ENCODE measurements at regions not wholly inside any gene's neighbourhood (a gene's known extent, or its start where the extent isn't known, plus 50 kb on each side); places are given as distances from the start of the nearest gene placed in this dataset.

DNA sequence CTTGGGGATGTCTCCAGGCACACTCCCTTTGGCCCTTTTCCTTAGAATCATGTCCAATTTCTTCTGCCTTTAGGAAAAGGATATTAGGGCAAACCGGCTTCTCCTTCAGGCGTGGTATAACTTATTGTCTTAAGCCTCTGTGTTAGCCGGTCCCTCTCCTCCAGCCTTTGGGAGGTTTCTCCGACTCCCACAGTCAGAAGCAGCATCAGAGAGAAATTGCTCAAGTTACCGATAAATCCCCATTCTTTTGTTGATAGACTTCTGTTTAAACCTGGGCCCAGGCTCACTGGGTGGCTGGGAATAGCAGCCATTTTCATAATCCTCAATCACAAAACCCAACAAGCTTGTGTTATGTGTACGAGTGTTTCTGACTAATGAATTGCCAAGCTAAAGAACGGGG is 85.4 kb upstream of the KAZN start:
- TF ChIP-seq, protein P1, sequence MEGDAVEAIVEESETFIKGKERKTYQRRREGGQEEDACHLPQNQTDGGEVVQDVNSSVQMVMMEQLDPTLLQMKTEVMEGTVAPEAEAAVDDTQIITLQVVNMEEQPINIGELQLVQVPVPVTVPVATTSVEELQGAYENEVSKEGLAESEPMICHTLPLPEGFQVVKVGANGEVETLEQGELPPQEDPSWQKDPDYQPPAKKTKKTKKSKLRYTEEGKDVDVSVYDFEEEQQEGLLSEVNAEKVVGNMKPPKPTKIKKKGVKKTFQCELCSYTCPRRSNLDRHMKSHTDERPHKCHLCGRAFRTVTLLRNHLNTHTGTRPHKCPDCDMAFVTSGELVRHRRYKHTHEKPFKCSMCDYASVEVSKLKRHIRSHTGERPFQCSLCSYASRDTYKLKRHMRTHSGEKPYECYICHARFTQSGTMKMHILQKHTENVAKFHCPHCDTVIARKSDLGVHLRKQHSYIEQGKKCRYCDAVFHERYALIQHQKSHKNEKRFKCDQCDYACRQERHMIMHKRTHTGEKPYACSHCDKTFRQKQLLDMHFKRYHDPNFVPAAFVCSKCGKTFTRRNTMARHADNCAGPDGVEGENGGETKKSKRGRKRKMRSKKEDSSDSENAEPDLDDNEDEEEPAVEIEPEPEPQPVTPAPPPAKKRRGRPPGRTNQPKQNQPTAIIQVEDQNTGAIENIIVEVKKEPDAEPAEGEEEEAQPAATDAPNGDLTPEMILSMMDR (IDR thresholded peaks at IDR 0.05; ENCODE audit: low read depth, low read length), result no peak
- H3K4me3 ChIP-seq (ENCODE audit: low read depth, low read length), result no peak overlapping the region

DNA sequence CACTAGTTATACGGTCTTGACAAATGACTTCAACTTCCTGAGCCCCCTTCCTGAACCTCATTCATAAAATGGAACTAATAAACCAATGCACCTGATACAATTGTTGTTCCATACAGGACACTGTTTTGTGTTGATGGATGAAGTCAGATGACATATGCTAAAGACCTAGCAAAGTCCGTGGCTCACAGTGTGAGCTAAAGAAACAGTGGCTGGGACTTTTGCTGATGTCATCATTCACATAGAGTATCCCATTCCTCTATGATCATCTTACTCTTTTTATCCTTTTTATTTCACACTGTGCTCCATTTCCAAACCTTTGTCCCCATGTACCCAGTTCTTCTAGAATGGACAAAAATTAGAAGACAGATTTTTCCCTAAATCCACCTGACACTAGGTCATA is 83.7 kb upstream of the KAZN start:
- TF ChIP-seq, protein P1 (IDR thresholded peaks at IDR 0.05; ENCODE audit: low read depth, low read length), result no peak
- H3K4me3 ChIP-seq (ENCODE audit: low read depth, low read length), result no peak overlapping the region

DNA sequence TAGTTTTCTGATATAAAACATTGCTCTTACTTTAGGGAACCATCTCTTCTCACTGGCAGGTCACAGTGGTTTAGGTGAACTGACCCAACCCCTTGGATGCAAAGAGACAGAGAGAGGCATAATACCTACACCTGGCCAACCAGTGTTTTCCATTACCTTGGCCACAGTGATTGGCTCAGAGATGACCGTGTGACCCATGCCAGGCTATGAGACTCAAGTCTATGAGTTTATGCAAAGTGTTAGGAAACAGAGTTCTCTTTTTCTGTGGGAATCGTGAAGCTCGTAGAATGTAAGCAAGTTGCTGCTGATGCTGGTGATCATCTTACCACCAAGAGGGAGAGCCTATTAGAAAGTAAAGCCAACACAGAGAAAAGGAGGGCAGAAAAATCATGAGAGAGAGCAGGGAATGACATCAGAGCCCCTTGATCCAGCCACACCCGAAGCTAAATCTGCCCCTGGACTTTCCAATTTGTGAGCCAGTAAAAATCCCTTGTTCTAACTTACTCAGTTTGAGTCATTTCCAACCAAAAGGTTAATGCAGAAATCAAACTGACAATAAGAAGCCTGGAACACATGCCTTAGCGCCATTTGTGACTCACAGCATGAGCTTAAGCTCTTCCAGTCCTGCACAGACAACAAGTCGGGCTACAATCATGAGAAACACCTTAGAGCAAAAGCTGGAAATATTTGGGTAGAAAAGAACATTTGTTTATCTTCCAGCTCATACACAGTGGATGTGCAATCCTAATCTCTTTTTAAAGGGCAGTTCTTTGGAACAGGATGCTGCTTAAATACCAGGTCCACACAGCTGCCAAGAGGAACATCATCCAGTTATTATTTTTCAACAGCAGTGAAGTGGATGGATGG is 81.3 kb upstream of the KAZN start:
- no peak overlapping the region for H3K4me3 ChIP-seq (ENCODE audit: low read depth, low read length)
- TF ChIP-seq, protein P1 (IDR thresholded peaks at IDR 0.05; ENCODE audit: low read depth, low read length), result no peak

DNA sequence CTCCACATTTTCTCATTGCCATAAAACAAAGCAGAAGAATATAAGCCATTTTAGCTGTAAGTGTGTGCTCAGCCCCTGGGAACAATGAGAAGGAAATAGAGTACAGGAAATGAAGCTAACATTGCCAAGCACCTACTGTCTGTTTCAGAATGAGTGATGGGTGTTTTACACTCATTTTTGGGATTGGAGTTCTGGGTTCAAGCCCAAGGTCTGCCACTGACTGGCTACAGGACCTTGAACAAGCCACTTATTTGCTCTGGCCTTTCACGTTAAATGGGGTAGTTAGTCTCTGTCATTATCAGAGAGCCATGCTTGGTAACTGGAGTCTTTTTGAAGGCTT is 80.7 kb upstream of the KAZN start:
- H3K4me3 ChIP-seq (ENCODE audit: low read depth, low read length), result no peak overlapping the region
- TF ChIP-seq, protein P1 (IDR thresholded peaks at IDR 0.05; ENCODE audit: low read depth, low read length), result no peak

DNA sequence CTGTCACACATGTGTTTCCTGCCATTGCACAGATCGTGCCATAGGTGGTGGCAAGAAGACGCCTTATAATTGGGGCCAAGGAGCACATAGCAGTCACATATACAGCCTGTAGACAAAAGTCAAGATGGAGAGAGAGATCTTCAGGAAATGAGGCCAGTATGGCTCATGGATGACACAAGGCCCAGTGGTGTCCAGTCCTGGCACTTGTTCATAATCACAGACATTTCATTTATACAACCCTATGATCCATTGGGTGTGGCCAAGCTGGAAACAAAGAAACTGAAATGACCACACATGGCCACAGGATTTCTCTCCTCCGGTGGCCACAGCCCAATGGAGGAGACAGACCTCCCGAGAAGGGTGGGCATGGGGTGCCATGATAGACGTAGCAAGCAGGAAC is 78.5 kb upstream of the KAZN start:
- H3K4me3 ChIP-seq (ENCODE audit: low read depth, low read length), result no peak overlapping the region
- TF ChIP-seq, protein P1 (IDR thresholded peaks at IDR 0.05; ENCODE audit: low read depth, low read length), result no peak

DNA sequence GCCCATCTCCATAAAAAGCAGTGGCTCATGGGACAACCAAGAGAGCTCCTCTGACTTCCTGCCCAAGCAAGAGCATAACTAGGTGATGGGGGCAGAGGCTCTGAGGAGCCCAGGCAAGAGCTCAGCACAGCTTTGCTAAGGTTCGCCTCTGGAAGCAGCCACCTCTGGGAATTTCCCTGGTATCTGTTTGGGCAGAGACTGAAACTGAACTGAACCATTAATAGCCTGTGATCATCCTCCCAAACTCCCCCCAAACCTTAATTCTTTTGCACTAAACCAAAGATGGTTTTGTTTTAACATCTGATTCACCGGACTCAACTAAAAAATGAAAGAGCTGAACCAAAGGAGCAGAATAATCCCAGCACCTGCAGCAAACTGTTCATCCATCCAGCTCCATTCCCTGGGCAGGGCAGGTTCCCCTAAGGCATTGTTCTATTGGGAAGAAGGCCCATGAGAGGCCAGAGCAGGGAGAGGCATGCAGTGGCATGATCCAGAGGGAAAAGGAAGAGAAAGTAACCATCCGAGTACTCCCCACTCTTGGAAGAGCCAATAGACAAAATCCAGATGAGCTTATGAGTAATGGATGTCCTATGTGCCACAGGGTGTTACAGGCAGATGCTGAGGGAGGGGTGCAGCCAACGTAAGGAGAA is 77.8 kb upstream of the KAZN start:
- TF ChIP-seq, protein P1 (IDR thresholded peaks at IDR 0.05; ENCODE audit: low read depth, low read length), result no peak

DNA sequence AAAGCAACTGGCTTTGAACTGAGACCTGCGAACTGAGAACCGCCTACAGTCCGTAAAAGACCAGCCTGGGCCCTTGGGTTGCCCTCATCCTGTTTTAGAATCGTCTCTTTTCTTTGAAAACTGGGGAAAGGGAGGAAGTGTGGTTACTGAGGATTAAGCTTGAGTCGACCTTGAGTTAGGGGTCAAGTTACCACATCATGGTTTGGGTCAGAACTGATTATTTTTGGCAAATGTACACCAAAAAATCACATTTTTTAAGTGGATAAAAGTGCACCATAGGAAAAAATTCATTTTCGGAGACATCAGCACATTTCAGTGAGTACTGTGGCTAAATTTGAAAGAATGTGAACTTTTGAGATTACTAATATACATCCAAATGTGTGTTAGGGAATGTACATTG is 76.9 kb upstream of the KAZN start:
- TF ChIP-seq, protein P1 (IDR thresholded peaks at IDR 0.05; ENCODE audit: low read depth, low read length), result no peak
- no peak overlapping the region for H3K4me3 ChIP-seq (ENCODE audit: low read depth, low read length)

More for the DNA sequence above, 77.8 kb upstream of the KAZN start:
- H3K4me3 ChIP-seq (ENCODE audit: low read depth, low read length), result no peak overlapping the region
